Endothelial cell (in vitro differentiated cells): ENCODE measurements at regions not wholly inside any gene's neighbourhood (a gene's known extent, or its start where the extent isn't known, plus 50 kb on each side); places are given as distances from the start of the nearest gene placed in this dataset.

Source experiments
- DNase-seq: peaks from one replicate; pipeline ENCODE4 v3.0.0; 2021; ENCODE audit warnings: low spot score
- H3K27ac Mint-ChIP-seq: one replicate; pipeline ENCODE4 v1.8.0; 2021; ENCODE audit warnings: mixed read lengths, inconsistent platforms; ENCODE audit not compliant: unreplicated experiment
- H3K27me3 Mint-ChIP-seq: one replicate; pipeline ENCODE4 v1.8.0; 2021; ENCODE audit warnings: mild to moderate bottlenecking, moderate library complexity, mixed read lengths, inconsistent platforms; ENCODE audit not compliant: unreplicated experiment
- H3K36me3 Mint-ChIP-seq: one replicate; pipeline ENCODE4 v1.8.0; 2021; ENCODE audit warnings: mild to moderate bottlenecking, low read depth, mixed read lengths, inconsistent platforms; ENCODE audit not compliant: unreplicated experiment
- H3K4me1 Mint-ChIP-seq: one replicate; pipeline ENCODE4 v1.8.0; 2021; ENCODE audit warnings: mild to moderate bottlenecking, mixed read lengths, inconsistent platforms; ENCODE audit not compliant: unreplicated experiment
- H3K4me3 Mint-ChIP-seq: one replicate; pipeline ENCODE4 v1.8.0; 2021; ENCODE audit warnings: mild to moderate bottlenecking, mixed read lengths, inconsistent platforms; ENCODE audit not compliant: unreplicated experiment
- H3K9me3 Mint-ChIP-seq: one replicate; pipeline ENCODE4 v1.8.0; 2021; ENCODE audit warnings: mixed read lengths, inconsistent platforms; ENCODE audit not compliant: unreplicated experiment
- CTCF ChIP-seq: fragments of 200-600 bp; sonication (generic); IDR thresholded peaks from one replicate; pipeline ENCODE4 v1.5.0; 2021; ENCODE audit warnings: antibody characterized with exemption; ENCODE audit not compliant: unreplicated experiment

DNA sequence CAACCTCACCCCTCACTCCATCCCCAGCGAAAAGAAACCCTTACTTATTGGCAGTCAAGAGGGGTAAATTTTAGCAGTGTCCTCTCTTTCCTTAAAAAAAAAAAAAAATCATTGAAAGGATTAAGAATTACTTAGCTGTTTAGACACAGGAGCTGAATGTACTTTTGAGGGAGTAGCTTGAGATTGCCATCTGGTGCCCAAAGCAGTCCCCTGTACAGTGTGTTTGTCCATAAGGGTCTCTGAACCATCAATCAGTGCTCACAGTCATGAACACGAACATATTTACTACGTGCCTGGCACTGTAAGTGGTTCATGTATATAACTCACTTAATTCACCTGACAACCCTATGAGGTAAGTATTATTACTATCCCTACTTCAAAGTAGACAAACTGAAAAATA, 463.5 kb downstream of the RAP2B start:
- Mint-ChIP-seq H3K9me3 (no peaks in the 10 kb centered on the region), H3K4me1 (peaks cover 51% of the 10 kb centered on the region), H3K36me3 (no peaks in the 10 kb centered on the region), H3K27me3 (peaks cover 3% of the 10 kb centered on the region), H3K4me3 (no peak overlapping the region), H3K27ac (no peak overlapping the region)
- TF ChIP-seq CTCF, result no peak
- DNase-seq, result no peak

DNA sequence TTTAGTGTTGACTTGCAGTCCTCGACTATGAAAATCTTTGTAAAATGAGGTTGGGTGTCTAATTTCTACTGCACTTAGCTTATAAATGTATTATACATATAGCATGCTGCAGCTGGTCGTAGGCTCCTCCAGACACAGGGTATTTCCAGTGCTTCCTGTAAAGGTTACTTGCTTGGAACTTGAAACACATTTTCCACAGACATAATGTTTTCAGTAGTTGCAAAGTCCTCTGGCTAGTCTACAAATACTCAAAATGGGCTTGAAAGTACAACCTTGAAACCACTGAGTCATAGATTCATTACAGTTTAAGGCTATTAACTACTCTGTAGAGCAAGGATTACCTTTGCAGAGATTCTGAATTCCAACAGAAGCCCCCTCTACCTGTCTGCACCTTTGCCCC, 464.1 kb downstream of the RAP2B start:
- no peak for DNase-seq
- TF ChIP-seq CTCF, result no peak

DNA sequence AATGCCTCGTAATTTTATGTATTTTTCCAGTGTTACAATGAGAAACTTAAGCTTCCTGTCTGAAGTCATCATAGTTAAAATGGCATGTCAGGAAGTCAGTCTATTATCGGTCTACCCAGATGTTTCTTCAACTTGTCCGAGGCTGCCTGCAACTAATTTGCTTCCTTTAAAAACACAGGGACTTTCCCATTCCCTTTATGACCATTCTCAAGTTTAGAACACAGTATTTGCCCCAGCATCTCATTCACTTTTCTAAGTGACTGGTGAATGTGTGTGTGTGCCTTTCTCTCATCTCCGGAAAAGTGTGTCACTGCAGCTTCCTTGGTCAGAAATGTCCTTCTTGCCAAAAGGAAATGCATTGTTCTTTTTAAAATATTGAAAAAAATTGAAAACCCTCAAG, 466.6 kb downstream of the RAP2B start:
- DNase-seq, result peak; percentile 6
- no peak for TF ChIP-seq CTCF
- Mint-ChIP-seq H3K27me3 (peaks cover 5% of the 10 kb centered on the region), H3K4me3 (no peak overlapping the region), H3K36me3 (no peaks in the 10 kb centered on the region), H3K9me3 (no peaks in the 10 kb centered on the region), H3K27ac (peak overlapping the region; percentile 93), H3K4me1 (peaks cover 51% of the 10 kb centered on the region)

More for the DNA sequence above, 464.1 kb downstream of the RAP2B start:
- Mint-ChIP-seq H3K27me3 (peaks cover 3% of the 10 kb centered on the region), H3K27ac (no peak overlapping the region), H3K4me3 (no peak overlapping the region), H3K36me3 (no peaks in the 10 kb centered on the region), H3K9me3 (no peaks in the 10 kb centered on the region), H3K4me1 (peaks cover 58% of the 10 kb centered on the region)

DNA sequence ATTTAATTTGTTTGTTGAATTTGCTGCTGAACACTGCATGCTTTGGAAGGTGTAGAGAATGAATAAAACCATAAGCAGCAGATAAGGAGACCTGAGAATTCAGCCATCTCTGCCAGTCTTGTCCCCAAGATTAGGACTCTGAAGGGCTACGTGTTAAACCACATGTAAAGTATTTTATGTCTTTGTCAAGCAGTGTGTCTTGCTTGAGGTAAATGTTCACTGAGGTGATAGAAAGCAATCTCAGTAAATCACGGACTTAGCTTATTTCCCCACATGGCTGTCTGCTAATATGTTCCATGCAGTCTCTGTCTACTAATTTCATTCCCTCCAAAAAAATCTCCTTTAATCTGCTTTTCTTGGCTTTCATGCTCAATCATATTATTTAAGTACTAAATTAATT, 467.1 kb downstream of the RAP2B start:
- TF ChIP-seq CTCF, result no peak
- Mint-ChIP-seq H3K4me3 (no peak overlapping the region), H3K4me1 (peaks cover 51% of the 10 kb centered on the region), H3K27ac (peak overlapping the region; percentile 93), H3K27me3 (peaks cover 4% of the 10 kb centered on the region), H3K9me3 (no peaks in the 10 kb centered on the region), H3K36me3 (no peaks in the 10 kb centered on the region)
- DNase-seq, result no peak

- no peak overlapping the region for H3K27ac Mint-ChIP-seq
- H3K27me3 Mint-ChIP-seq, result peaks cover 4% of the 10 kb centered on the region
- no peaks in the 10 kb centered on the region for H3K9me3 Mint-ChIP-seq
- H3K4me3 Mint-ChIP-seq, result no peak overlapping the region
- no peaks in the 10 kb centered on the region for H3K36me3 Mint-ChIP-seq
- no peak for DNase-seq
- peaks cover 46% of the 10 kb centered on the region for H3K4me1 Mint-ChIP-seq
- no peak for TF ChIP-seq CTCF
Observed at GRCh38 chr3:153631102-153631501, 469.1 kb downstream of the RAP2B start.
